IPS DF 4.7 (cell line): ENCODE measurements at regions not wholly inside any gene's neighbourhood (a gene's known extent, or its start where the extent isn't known, plus 50 kb on each side); places are given as distances from the start of the nearest gene placed in this dataset.

ENCODE experiments used
- DNase-seq: peaks from one replicate; pipeline ENCODE4 v3.0.0-alpha.2; 2013; ENCODE audit warnings: low spot score; ENCODE audit errors: extremely low read depth

DNA sequence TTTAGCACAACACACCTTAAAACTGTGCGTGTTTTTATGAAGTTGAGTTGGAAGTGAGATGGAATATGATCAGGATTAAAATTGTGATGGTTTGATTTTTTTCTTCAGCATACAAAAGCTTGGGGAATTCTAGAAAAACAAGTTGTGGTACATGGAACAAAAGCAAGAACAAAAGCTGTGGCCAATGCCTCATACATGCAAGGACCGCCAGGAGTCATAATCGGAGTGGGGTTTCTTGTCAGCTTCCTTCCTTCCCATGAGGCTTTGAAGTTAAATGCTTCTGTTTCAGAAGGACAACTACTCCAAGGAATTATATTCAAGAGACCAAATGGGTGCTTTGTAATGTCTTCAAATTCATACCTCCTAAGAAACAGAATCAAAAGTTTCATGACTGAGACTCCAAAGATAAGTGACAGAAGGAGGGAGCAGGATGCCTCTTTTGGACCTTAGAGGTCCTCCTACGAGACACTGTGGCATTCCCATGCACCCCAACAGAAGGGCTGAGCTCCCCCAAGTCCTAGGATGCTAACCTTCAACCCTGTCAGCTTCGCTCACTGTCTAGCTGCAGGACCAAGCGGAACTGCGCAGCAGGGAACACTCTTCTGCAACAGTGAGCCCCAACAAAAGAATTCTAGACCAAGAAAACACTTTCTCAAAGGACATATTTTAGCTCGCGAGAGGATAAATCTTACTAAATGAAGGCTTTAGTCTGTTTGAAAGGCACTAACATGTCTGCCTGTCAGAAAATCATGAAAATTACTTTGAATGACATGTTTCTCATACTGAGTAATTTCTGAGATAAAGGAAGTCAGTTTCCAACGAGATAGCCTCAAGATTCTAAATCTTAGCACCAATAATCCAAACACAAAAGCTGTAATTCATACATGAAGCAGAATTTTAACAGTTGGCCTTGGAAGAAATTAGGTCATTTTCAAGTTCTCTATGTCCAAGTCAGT, 108.5 kb upstream of the NHSL1 start:
- DNase-seq: no peak

DNA sequence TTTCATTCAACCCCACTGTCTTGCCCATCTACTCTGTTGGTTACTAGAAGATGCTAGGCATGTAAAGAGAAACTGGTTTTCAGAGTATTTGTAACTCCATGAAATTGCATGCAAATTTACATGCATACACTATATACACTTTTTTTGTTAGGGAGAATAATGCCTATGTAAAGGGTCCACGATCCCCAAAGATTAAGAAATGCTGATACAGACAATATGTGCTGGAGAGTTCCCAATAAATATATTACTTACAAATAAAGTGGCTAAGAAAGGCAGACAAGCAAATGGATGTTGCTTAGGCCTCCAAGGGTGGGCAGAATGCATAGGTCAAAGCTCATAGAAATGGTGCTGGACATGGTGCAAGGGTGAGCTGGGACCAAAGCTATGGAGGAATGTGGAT, 109.6 kb upstream of the NHSL1 start:
- DNase-seq: no peak

DNA sequence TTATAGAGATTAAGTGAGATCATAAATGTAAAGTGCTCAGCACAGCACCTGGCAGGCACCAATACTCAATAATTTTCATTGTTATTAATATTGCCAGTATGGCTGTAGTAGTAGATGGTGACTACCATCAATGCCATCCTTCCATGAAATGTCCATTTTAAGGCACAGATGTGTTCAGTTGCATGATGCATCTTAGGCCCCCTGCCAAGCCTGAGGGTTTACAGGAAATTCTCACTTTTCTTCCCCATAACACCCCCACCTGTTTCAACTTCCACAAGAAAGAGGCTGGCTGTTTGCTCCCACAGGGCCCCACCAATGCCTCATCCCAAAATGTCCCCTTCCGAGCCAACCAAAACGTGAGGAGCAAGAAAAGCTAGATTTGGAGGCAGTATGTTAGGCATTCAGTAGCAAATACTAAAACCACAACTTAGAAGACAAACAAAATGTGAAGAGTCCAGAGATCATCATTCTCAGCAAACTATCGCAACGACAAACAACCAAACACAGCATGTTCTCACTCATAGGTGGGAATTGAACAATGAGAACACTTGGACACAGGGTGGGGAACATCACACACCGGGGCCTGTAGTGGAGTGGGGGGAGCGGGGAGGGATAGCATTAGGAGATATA, 110.6 kb upstream of the NHSL1 start:
- DNase-seq: no peak

DNA sequence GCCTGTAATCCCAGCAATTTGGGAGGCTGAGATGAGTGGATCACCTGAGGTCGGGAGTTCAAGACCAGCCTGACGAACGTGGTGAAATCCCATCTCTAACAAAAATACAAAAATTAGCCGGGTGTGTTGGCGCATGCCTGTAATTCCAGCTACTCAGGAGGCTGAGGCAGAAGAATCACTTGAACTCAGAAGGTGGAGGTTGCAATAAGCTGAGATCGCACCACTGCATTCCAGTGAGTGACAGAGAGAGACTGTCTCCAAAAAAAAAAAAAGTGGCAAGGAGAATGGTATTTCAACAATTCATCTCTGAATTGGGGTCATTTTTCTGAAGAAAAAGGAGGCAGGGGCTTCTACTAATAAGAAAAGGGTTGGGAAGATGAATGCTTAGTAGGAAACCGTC, 111.5 kb upstream of the NHSL1 start:
- no peak for DNase-seq

DNA sequence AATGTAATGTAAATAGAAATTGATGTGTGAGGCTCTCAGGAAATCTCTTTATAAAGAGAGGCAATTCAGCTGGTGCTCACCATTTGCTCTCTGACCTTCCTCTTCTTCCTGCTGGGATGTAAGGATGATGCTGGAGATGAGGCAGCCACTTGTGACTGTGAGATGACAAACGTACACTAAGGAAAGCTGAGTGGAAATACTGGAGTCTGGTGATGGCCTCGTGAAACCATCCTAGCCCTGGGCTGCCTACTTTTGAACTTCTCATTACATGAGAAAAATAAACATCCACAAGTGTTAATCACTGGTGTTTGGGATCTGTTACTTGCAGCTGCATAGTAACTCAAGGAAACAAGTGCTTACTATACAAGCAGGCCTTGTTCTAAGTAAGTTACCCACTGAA, 114.9 kb upstream of the NHSL1 start:
- DNase-seq: no peak

DNA sequence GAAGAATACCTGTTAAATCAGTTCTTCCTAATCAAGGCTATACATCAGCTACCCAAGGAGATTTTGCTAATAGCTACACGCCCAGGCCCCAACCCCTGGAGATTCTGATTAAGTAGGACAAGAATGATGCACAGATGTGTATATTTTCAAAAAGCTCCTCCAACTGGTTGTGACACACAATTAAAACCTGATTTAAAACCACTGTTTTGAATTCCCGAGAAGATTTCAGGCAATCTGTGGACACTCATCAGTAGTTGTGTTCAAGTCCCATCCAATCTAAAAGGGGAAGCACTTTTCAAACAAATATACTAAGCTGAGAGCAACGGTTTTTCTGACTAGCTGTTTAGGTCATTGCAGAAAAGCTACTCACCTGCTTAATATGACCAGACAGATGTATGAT, 118.9 kb upstream of the NHSL1 start:
- DNase-seq: no peak

DNA sequence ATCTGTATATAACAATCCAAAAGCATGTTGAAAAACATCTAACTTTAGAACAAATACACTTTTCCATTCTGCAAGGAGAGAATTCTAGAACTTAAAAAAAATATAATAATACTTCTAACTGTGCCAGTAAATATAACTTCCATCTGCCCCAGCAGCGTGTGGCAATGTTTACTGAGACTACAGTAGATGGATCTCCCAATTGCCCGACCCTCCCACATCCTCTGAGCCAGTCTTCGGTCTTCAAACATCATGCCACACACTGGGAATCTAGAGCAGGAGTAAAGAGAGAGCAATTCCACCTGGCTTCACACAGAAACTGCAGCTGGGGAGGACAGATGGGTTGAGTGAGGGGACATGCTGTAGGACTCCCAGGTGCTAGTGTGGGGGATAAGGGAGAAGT, 121.3 kb upstream of the NHSL1 start:
- DNase-seq: no peak

DNA sequence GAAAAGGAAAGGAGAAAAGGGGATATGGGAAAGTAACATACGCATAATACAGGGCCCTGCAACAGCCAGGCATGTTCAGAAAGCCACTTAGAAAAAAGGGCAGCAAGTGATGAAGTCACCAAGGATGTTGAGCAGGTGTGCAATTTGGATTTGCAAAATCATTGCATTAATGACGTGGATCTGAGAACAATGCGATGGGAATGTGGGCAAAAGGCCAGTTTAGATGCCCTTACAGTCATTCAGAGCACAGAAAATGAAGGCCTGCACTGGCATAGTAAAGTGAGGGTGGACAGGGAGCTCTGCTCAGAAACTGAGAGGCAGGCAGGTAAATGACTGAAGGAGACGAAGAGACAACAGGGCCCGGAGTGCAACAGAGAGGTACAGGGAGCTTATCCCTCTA, 123.7 kb upstream of the NHSL1 start:
- DNase-seq: no peak

DNA sequence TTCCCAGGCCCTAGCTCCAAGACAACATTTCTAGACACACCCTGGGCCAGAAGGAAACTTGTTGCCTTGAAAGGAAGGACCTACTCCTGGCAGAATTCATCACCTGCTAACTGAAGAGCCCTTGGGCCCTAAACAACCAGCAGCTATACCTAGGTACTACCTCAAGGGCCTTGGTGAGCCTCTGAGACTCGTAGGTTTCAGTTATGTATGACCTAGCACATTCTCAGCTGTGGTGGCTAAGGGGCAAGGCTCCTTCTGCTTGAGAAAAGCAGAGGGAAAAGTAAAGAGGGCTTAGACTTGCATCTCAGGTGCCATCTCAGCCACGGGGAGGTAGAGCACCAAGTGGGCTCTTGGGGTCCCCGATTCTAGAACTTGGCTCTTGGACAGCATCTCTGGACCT, 132.3 kb upstream of the NHSL1 start:
- no peak for DNase-seq

DNA sequence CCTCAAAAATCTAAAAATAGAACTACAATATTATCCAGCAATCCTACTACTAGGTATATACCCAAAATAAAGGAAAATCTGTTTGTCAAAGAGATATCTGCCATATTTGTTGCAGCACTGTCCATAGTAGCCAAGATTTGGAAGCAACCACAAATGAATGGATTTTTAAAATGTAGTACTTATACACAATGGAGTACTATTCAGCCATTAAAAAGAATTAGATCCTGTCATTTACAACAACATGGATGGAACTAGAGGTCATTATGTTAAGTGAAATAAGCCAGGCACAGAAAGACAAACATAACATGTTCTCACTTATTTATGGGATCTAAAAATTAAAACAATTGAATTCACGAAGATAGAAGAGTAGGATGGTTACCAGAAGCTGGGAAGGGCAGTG, 135.7 kb upstream of the CCDC28A start:
- DNase-seq: no peak

DNA sequence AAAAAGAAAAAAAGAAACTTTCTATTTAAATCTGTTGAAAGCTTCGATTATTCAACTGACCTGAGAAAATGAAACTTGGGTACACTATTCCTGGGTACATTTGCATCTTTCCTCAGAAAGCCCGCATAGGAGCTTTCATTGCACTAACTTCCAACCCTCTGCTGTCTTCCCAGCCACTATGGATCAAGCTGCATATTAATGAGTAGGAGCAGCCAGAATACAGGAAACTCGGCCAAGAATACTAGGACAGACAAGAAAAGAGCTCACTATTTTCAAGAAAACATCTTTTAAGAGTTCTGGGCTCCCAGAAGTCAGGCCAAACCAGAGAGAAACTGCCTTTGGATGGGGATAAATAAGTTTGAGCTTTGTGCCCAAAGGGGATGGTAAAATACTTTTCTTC, 135.0 kb upstream of the CCDC28A start:
- DNase-seq: no peak

DNA sequence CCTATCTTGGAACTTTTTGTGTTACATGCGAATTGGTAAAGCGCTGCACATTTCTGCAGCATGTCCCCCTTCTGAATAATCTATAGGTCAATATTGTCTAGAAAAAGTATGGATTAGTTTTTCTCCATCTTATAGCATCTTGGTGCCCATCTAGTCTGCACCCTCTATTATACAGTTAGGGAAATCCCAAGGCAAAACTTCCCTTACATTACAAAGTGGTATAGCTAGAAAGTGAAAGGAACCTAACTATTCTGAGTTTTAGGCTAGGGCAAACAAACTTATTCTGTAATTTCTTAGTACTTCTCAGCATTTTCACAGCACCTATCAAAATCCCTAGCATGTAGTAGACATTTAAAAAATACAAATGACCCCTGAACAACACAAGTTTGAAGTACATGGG, 133.5 kb upstream of the CCDC28A start:
- no peak for DNase-seq

DNA sequence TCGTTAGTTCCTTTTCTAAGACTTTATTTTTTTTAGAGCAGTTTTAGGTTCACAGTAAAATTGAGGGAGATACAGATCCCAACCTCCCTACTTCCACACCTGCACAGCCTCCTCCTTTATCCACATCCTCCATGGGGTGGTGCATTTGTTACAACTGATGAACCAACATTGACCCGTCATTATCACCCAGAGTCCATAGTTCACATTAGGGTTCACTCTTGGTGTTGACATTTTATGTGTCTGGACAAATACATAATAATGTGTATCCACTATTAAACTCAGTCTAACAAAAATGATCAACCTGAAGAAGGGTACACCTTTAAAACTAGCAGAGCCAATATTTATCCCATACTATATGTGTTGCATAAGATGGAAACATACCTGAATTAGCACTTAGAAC, 130.4 kb upstream of the CCDC28A start:
- no peak for DNase-seq

DNA sequence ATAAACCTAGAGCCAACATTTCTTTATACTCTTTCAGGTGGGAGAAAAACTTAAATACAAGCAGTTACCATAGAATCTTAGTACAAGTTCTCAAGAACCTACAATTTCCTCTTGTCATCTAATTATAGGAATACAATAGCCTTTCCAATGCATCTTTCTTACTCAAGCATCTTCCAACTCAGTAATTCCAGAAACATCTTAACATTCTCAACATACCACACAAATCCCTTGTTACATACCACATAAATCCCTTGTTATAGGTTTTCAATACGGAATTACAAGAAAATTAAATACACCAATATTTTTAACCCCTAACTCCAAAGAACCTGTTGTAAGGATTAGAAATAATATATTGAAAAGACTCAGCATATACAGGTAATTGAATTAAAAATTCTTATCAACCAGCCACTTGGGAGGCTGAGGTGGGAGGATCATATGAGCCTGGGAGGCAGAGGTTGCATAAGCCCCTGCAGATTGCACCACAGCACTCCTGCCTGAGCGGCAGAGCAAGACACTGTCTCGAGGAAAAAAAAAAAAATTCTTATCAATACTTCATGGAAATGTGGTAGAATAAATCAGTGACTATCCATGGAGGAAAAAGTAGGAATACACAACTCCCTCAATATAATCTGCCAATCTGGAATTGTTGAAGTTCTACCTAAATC, 127.5 kb upstream of the CCDC28A start:
- DNase-seq: no peak

DNA sequence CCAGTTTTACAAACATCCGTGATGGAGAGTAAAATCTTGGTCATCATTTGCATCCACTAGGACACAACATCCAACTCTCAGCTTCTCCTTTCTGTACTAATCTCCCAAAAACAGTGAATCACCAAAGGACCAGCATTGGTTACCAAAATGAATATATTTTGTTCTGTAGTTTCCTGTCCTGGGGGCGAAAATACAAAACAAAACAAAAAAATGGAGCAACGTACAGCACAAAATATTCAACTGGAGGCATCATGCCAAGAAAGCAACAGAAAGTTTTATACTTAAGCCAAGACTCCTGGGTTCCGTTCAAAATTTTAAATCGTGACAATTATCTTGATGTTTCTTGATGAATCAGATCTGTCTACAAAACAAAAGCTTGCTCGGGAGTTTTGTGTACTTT, 126.6 kb upstream of the CCDC28A start:
- DNase-seq: no peak

DNA sequence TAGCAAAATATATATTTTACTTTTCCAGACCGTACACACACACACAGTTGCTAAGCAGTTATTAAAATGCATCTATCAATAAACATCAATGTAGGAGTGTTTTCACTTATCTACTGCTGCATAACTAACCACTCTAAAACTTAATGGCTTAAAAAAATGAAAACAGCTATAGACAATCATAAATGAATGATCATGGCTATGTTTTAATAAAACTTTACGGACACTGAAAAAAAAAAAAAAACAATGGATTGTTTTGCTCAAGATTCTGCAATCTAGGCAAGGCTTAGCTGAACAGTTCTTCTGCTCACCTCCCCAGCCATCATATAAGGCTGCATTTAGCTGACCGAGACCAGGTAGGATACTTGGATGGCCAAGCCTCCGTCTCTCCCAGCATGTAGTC, 125.4 kb upstream of the CCDC28A start:
- DNase-seq: no peak

DNA sequence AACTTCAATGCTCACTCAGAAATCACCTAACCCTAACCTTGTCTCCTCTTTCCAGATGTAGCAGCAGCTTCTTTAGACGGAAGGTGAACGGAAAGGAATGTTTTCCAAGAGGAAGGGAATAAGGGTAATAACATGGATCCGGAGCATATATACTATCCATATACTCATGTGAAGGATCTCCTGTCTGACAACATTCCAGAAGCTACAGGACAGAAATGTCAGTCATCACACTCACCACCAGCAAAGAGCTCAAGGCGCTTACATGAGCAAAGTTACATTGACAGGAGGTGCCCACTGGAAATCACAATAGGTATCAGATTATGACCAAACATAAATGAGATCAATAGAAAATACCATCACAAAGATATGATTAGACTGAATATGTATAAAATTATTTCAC, 122.1 kb upstream of the CCDC28A start:
- no peak for DNase-seq

DNA sequence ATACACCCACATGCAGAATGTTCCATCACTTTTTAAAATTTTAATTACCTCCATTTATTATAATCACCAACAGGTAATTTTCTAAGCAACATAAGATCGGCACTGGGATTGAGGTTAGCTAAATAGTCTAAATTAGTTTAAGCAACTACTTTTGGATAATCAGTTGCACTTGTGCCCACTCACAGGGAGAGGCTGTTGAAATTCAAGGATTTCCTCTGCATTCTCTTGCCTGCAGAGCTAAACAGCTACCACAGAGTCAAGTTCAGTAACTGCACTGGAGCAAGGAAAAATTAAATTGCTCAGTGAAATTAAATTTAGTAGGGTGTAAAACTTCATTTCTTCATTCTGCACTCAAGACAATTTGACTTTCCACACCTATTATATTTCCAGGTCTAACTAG, 120.7 kb upstream of the CCDC28A start:
- DNase-seq: no peak

DNA sequence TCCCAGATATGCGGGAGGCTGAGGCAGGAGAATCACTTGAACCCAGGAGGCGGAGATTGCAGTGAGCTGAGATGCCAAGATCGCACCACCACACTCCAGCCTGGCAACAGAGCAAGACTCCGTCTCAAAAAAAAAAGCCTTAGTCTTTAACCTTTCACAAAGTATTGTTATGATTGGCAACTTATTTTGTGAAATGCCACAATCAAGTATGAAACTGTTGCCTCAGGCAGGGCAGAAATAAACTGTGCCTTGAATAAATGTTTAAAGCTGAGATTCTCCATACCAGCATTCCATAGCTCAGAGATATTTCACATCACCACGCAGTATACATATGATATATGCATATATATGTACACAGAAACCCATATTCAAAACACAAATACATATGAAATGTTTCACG, 120.1 kb upstream of the CCDC28A start:
- DNase-seq: no peak

DNA sequence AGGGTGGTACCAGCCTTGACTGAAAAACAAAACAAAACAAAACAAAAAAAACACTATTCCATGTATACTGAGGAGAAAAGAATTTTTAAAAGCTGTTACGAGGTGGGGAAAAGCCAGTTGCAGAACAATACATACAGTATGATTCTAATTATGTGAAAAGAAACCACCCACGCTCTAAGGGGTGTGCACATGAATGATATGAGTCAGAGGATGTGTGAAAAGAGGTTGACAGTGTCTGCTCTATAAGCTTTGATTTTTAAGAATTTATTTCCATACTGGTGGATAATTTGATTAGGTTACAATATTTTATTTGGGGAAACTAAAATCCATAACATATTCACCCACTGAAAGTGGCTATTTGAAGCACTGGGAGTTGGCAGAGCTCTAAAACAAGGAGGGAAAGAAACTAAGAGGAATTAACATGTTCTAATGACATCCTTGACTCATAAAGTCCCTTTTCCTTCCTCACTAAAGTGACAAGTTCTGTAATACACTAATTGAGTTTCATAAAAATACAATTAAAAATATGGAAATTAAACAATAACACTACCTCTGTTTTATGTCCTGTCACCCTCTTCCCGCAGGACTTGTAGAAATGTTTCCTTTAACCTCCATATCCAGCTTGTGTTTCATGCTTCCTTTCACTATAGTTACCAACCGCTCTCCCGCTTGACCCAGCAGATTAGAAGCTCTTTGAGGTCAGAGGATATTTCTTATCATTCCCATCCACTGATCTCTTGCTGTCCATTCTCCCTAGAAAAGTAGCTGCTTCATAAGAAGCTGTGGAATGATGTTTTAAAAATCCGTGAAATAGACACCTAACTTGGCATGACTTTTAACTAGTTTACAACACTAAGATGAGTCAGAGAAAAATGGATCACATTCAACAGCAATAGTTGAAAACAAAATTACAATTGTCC, 118.6 kb upstream of the CCDC28A start:
- DNase-seq: no peak

DNA sequence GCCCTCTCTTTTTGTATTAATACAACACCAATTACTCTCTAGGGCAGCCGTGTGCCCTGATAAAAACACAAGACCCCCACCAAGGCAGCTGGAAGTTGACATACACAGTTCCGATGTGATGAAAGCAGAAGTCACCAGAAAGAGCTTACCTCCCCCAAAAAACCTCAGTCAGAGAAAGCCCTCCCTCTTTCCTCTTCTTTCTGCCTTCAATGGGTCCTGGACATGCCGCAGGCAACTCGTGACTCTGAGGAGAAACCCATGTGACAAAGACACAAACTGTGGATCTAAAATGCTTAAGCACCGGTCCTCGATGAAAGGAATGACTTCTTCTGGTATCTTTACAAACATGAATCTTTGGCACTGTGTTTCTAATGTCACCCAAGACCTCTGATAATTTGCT, 117.7 kb upstream of the CCDC28A start:
- no peak for DNase-seq
